K562 (cell line): ENCODE measurements at regions not wholly inside any gene's neighbourhood (a gene's known extent, or its start where the extent isn't known, plus 50 kb on each side); places are given as distances from the start of the nearest gene placed in this dataset.

Experiments
- ATAC-seq: fragments of 200-7000 bp; cut with Tn5 transposase; 3 replicates; pipeline ENCODE4 v1.9.1; 2020; ENCODE audit warnings: moderate library complexity
- BruUV-seq: library from RNA; stranded (reverse); fragments of 400-500 nt; replicated peaks from 2 replicates; lab custom pipeline; 2021; lab: Mats Ljungman, UMichigan
- CTCF ChIA-PET: fragments of 300-600 bp; formaldehyde crosslinking; extraction: SDS; loops from one replicate; lab custom pipeline; 2021; ENCODE audit warnings: low intra/inter-chr PET ratio; lab: Yijun Ruan, JAX
- POLR2A ChIA-PET: fragments of 300-600, 350-650 bp; sonication (Branson Sonifier 250); formaldehyde crosslinking; extraction: SDS; loops from one replicate; lab custom pipeline; 2021; ENCODE audit warnings: antibody characterized with exemption, inconsistent platforms; lab: Yijun Ruan, JAX
- DNase-seq, 4 experiments: peaks; one replicate each; pipeline versions ENCODE4 v3.0.0 to v3.0.0-alpha.2; 2011 to 2018; ENCODE audit warnings: low spot score in 3 of 4, mixed read lengths in 3 of 4; ENCODE audit errors: extremely low read depth in 1 of 4
- FAIRE-seq: peaks from 2 replicates; lab custom pipeline; 2011; peaks lifted over from hg19 to GRCh38; lab: Jason Lieb, UNC
- H2AFZ ChIP-seq: 2 replicates; pipeline ENCODE4 v1.6.0; 2011; ENCODE audit warnings: low read depth, low read length, control low read depth, inconsistent platforms
- H3K27ac ChIP-seq: fragments of 200-600 bp; 3 replicates; pipeline ENCODE4 v1.8.0; 2011; ENCODE audit warnings: low read depth, mild to moderate bottlenecking, control low read depth, inconsistent platforms, low read length, moderate library complexity, mixed read lengths; ENCODE audit errors: extremely low read depth
- H3K27me3 ChIP-seq, 2 experiments: fragments of 300-600 bp in 1 of 2; 2 replicates in 1 of 2; 3 replicates in 1 of 2; pipeline versions ENCODE4 v1.6.0 to v1.8.0; 2011; ENCODE audit warnings: inconsistent platforms in 2 of 2, low read length in 2 of 2, mild to moderate bottlenecking in 1 of 2, mixed read lengths in 1 of 2, moderate library complexity in 1 of 2; ENCODE audit not compliant: control insufficient read depth in 2 of 2, insufficient read depth in 2 of 2
- H3K36me3 ChIP-seq: fragments of 300-600 bp; 3 replicates; pipeline ENCODE4 v1.8.0; 2011; ENCODE audit warnings: mild to moderate bottlenecking, low read length, inconsistent platforms; ENCODE audit not compliant: control insufficient read depth, insufficient read depth
- H3K4me1 ChIP-seq, 2 experiments: fragments of 200-600 bp in 1 of 2; replicated peaks in 1 of 2; 2 replicates in 1 of 2; 3 replicates in 1 of 2; pipeline versions ENCODE4 v1.5.1 to v1.8.0; 2011; ENCODE audit warnings: inconsistent platforms in 2 of 2, low read length in 2 of 2, mild to moderate bottlenecking in 1 of 2, mixed read lengths in 1 of 2, moderate library complexity in 1 of 2; ENCODE audit not compliant: control insufficient read depth in 2 of 2, insufficient read depth in 2 of 2
- H3K4me2 ChIP-seq: 2 replicates; pipeline ENCODE4 v1.6.1; 2011; ENCODE audit warnings: low read length, control low read depth, inconsistent platforms, mixed read lengths; ENCODE audit not compliant: insufficient read depth
- H3K4me3 ChIP-seq: fragments of 200-600 bp; sonication (generic), shearing (Covaris generic); 2 replicates; pipeline ENCODE4 v1.5.1; 2016; ENCODE audit warnings: control low read depth, inconsistent platforms
- H3K79me2 ChIP-seq: fragments of 200-600 bp; 3 replicates; pipeline ENCODE4 v1.8.0; 2011; ENCODE audit warnings: low read length, inconsistent platforms; ENCODE audit not compliant: control insufficient read depth, insufficient read depth
- H3K9ac ChIP-seq, 2 experiments: 2 replicates each; pipeline versions ENCODE4 v1.6.0 to v1.6.1; 2011; ENCODE audit warnings: low read depth in 2 of 2, low read length in 2 of 2, control low read depth in 1 of 2, inconsistent platforms in 1 of 2, mild to moderate bottlenecking in 1 of 2, mixed read lengths in 1 of 2; ENCODE audit not compliant: insufficient read depth in 1 of 2
- H3K9me1 ChIP-seq: one replicate; pipeline ENCODE4 v1.6.0; 2011; ENCODE audit warnings: inconsistent platforms, mild to moderate bottlenecking, low read length, moderate library complexity; ENCODE audit not compliant: control insufficient read depth, insufficient read depth
- H3K9me3 ChIP-seq: replicated peaks from 2 replicates; pipeline ENCODE4 v1.5.1; 2011; ENCODE audit warnings: low read depth, low read length, inconsistent platforms; ENCODE audit not compliant: control insufficient read depth, insufficient read depth
- H4K20me1 ChIP-seq: replicated peaks from 2 replicates; pipeline ENCODE4 v1.6.1; 2011; ENCODE audit warnings: low read length, inconsistent platforms, mixed read lengths; ENCODE audit not compliant: control insufficient read depth, insufficient read depth
- CEBPZ ChIP-seq: fragments of 150-350 bp; IDR thresholded peaks from 2 replicates; pipeline ENCODE4 v1.6.1; 2014; ENCODE audit warnings: low read depth, mild to moderate bottlenecking, low read length, borderline replicate concordance
- ETS2 ChIP-seq: IDR thresholded peaks from 2 replicates; pipeline ENCODE4 v1.6.1; 2016; ENCODE audit warnings: borderline replicate concordance, missing genetic modification characterization, mild to moderate bottlenecking, moderate library complexity, missing compliant biosample characterization; ENCODE audit not compliant: poor library complexity, severe bottlenecking
- TAF1 ChIP-seq: IDR thresholded peaks from 2 replicates; pipeline ENCODE4 v1.6.1; 2011; ENCODE audit warnings: mild to moderate bottlenecking, low read length, moderate library complexity; ENCODE audit not compliant: insufficient read depth, control insufficient read depth, severe bottlenecking; ENCODE audit errors: extremely low read depth
- WGBS: fragments of 100-300 bp; shearing (Covaris generic); methylation state at CpG from one replicate; pipeline ENCODE4 v1.1.6; 2016; ENCODE audit warnings: low coverage, mixed read lengths; ENCODE audit not compliant: insufficient coverage; ENCODE audit errors: missing lambda C conversion rate; 5-methylcytosine and 5-hydroxymethylcytosine counted together
- in situ Hi-C: fragments of 300-500 bp; cut with MboI; formaldehyde crosslinking; loops from 4 replicates; pipeline ENCODE4 v1.15.0; 2018; ENCODE audit warnings: inconsistent platforms, mixed read lengths
- intact Hi-C: fragments of 100-400 bp; cut with micrococcal nuclease; formaldehyde crosslinking; loops from 2 replicates; pipeline ENCODE4 v1.14.2; 2022

- 0% methylated on average over 2 of the region's 2 CpGs for WGBS
- ChIA-PET CTCF (no interaction called here), POLR2A (interaction anchor here (0.8 kb wide), 1 partner anchor 17 kb away, joined by 4 read pairs; no protein-coding TSS in a partner anchor)
- peaks cover 0 to 2% of the 10 kb centered on the region in 2 experiments; a peak in 1 of 5 replicates for H3K27me3 ChIP-seq
- no peak overlapping the region for H3K27ac ChIP-seq
- no peaks in the 10 kb centered on the region for H4K20me1 ChIP-seq
- no TSS peak for BruUV-seq
- FAIRE-seq (no peak), ATAC-seq (no peak), DNase-seq (no peak)
- H2AFZ ChIP-seq: no peak overlapping the region
- no peak overlapping the region for H3K4me3 ChIP-seq
- no peaks in the 10 kb centered on the region for H3K9me3 ChIP-seq
- TF ChIP-seq ETS2 (tag) (no peak), TAF1 (no peak), CEBPZ (no peak)
- H3K4me2 ChIP-seq: no peak overlapping the region
- H3K36me3 ChIP-seq: no peaks in the 10 kb centered on the region
- no peak overlapping the region for H3K9ac ChIP-seq
- H3K4me1 ChIP-seq: no peaks in the 10 kb centered on the region
- no peaks in the 10 kb centered on the region for H3K9me1 ChIP-seq
- in situ Hi-C loops: no loop called here
- H3K79me2 ChIP-seq: no peaks in the 10 kb centered on the region
- intact Hi-C loops: no loop called here
Observed at GRCh38 chr5:77568082-77568481, 70.4 kb downstream of the OTP start.
